22Rv1 (cell line): ENCODE measurements at regions not wholly inside any gene's neighbourhood (a gene's known extent, or its start where the extent isn't known, plus 50 kb on each side); places are given as distances from the start of the nearest gene placed in this dataset.

Source experiments
- H3K27ac ChIP-seq: fragments of 450-650 bp; 2 replicates; pipeline ENCODE4 v1.5.1; 2017
- CTCF ChIP-seq: fragments of 450-650 bp; IDR thresholded peaks from 2 replicates; pipeline ENCODE4 v1.5.1; 2017; ENCODE audit warnings: mild to moderate bottlenecking
- ZFX ChIP-seq: fragments of 450-650 bp; IDR thresholded peaks from 2 replicates; pipeline ENCODE4 v1.6.1; 2017; ENCODE audit warnings: antibody characterized with exemption, borderline replicate concordance

GRCh38 chr20:50456452-50457324, 53.5 kb upstream of the PTPN1 start:
- H3K27ac ChIP-seq: no peak overlapping the region
- TF ChIP-seq ZFX: no peak
- no peak for TF ChIP-seq CTCF

- no peak overlapping the region for H3K27ac ChIP-seq
Measured at GRCh38 chr20:50459124-50459918, 50.9 kb upstream of the PTPN1 start.

GRCh38 chr20:50460115-50460607, 50.0 kb upstream of the PTPN1 start:
- no peak overlapping the region for H3K27ac ChIP-seq
- TF ChIP-seq ZFX: no peak
- TF ChIP-seq CTCF: no peak

More at GRCh38 chr20:50459124-50459918, 50.9 kb upstream of the PTPN1 start:
- TF ChIP-seq ZFX (no peak), CTCF (no peak)
